K562 (cell line): ENCODE measurements at regions not wholly inside any gene's neighbourhood (a gene's known extent, or its start where the extent isn't known, plus 50 kb on each side); places are given as distances from the start of the nearest gene placed in this dataset.

Experiments used
- NR3C1 ChIP-seq: sonication (generic); formaldehyde crosslinking; IDR thresholded peaks from 2 replicates; pipeline ENCODE4 v1.8.1; 2022; ENCODE audit warnings: missing genetic modification reagents
- TEAD4 ChIP-seq, 2 experiments: sonication (generic) in 1 of 2; formaldehyde crosslinking in 1 of 2; IDR thresholded peaks; 2 replicates each; pipeline versions ENCODE4 v1.6.1 to v1.8.0; 2012 to 2022; ENCODE audit warnings: borderline replicate concordance in 1 of 2, inconsistent platforms in 1 of 2, low read length in 1 of 2, mild to moderate bottlenecking in 1 of 2, missing genetic modification reagents in 1 of 2
- ZNF184 ChIP-seq: sonication (generic); formaldehyde crosslinking; IDR thresholded peaks from 2 replicates; pipeline ENCODE4 v1.5.0; 2020; ENCODE audit warnings: missing genetic modification reagents
- TF ChIP-seq, protein P1 (sequence below), 2 experiments: IDR thresholded peaks; 2 replicates each; pipeline ENCODE4 v1.6.1; 2011; ENCODE audit warnings: borderline replicate concordance in 1 of 2, control low read depth in 1 of 2, low read depth in 1 of 2, low read length in 1 of 2, mild to moderate bottlenecking in 1 of 2, mixed read lengths in 1 of 2, moderate library complexity in 1 of 2; ENCODE audit not compliant: insufficient read depth in 1 of 2, insufficient read length in 1 of 2, poor library complexity in 1 of 2, severe bottlenecking in 1 of 2; ENCODE audit errors: extremely low read depth in 1 of 2

DNA sequence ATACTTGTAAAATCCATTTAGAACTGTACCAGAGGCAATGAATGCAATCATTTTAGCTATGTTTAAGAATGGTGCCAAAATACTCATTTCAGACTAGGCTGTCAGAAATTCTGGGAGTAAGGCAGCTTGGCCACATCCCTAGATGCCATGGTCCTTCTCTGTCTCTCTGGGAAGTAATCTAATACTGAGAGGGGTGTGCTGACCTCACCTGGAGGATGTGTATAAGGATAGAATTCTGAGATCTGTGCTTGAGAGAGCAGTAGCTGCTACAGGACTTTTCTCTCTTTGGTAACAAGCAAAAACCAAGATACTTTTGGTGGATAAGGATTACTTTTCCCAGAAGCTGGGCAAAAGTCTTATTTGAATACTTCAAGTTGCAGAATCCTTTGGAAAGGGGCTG is 68.1 kb upstream of the MRPS30 start:
- TF ChIP-seq ZNF184 (no peak), NR3C1 (no peak), TEAD4 (IDR thresholded peaks at IDR 0.05; ENCODE audit: low read length) (no peak), TEAD4 (CRISPR knock-in tag; IDR thresholded peaks at IDR 0.05; ENCODE audit: borderline replicate concordance) (no peak)
- TF ChIP-seq, protein P1, sequence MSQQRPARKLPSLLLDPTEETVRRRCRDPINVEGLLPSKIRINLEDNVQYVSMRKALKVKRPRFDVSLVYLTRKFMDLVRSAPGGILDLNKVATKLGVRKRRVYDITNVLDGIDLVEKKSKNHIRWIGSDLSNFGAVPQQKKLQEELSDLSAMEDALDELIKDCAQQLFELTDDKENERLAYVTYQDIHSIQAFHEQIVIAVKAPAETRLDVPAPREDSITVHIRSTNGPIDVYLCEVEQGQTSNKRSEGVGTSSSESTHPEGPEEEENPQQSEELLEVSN (IDR thresholded peaks at IDR 0.05; ENCODE audit: borderline replicate concordance in 1 of 2, extremely low read depth in 1 of 2, insufficient read depth in 1 of 2, insufficient read length in 1 of 2, low read depth in 1 of 2, low read length in 1 of 2, poor library complexity in 1 of 2, severe bottlenecking in 1 of 2), result no peak
